Adipocyte (in vitro differentiated cells): ENCODE measurements at regions not wholly inside any gene's neighbourhood (a gene's known extent, or its start where the extent isn't known, plus 50 kb on each side); places are given as distances from the start of the nearest gene placed in this dataset.

ENCODE experiments used
- DNase-seq: peaks from one replicate; pipeline ENCODE4 v3.0.0-alpha.2; 2015; ENCODE audit warnings: low read depth
- H3K27me3 ChIP-seq: replicated peaks from 2 replicates; pipeline ENCODE4 v1.7.0; 2013; ENCODE audit warnings: mild to moderate bottlenecking, low read length, moderate library complexity; ENCODE audit not compliant: control insufficient read depth, insufficient read depth
- H3K36me3 ChIP-seq: 2 replicates; pipeline ENCODE4 v1.7.0; 2013; ENCODE audit warnings: low read length, mild to moderate bottlenecking, moderate library complexity; ENCODE audit not compliant: control insufficient read depth, insufficient read depth, severe bottlenecking
- H3K4me1 ChIP-seq: 2 replicates; pipeline ENCODE4 v1.7.0; 2013; ENCODE audit warnings: mild to moderate bottlenecking, low read length, moderate library complexity; ENCODE audit not compliant: control insufficient read depth, insufficient read depth
- H3K4me3 ChIP-seq: 2 replicates; pipeline ENCODE4 v1.7.0; 2013; ENCODE audit warnings: mild to moderate bottlenecking, low read length, moderate library complexity
- H3K9ac ChIP-seq: 2 replicates; pipeline ENCODE4 v1.7.0; 2013; ENCODE audit warnings: mild to moderate bottlenecking, low read length, moderate library complexity
- H3K9me3 ChIP-seq: 2 replicates; pipeline ENCODE4 v1.7.0; 2013; ENCODE audit warnings: mild to moderate bottlenecking, low read length, moderate library complexity; ENCODE audit not compliant: control insufficient read depth

DNA sequence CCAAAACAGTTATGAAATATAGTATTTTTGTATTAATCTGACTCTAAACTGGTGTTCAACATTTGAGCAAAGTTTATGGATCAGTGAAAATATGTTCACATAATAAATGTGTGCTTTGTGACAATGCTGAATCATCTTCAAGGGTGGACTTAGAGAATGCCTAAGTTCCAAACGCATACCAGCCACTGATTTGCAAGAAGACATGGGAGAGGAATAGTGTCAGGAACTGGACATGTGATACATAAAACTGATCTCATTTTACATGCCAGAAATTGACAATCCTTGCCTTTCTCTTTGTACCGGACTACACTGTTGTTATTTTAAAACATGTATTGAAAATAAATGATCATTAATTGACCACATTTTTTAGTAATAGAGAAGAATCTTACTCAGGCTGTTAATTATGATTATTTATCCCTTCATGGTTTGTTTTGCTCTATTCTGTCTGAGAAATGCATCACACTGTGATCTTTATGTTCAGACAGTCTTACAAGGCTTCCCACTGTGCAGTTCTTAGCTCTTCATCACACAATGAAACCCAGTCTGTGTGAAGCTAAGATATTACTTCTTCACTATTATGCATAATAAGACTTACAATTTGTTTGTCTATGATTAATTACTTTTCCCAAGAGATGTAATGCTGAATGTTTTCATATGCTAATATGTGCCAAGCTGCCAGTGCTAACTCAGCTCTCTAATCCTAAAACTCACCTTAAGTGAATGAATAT is 1180.6 kb upstream of the CDH8 start:
- no peak overlapping the region for H3K4me3 ChIP-seq

DNA sequence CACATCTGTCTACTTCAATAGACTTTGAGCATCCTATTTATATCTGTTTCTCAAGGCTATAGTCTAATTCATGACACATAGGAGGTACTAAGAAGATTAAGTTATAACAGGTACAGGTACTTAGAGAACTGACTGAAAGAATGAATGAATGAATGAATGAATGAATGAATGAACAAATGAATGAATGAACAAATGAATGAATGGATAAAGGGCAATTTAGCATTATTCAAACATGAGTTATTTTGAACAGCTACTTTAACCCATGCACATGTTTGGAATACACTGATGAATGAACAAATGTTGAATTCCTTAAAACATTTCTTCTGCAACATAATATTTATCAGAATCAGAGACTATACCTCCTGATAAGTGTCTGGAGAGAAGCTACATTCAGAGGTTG is 1165.6 kb upstream of the CDH8 start:
- no peaks in the 10 kb centered on the region for H3K36me3 ChIP-seq
- H3K4me1 ChIP-seq = no peaks in the 10 kb centered on the region
- no peak overlapping the region for H3K4me3 ChIP-seq
- H3K9ac ChIP-seq = no peak overlapping the region
- H3K9me3 ChIP-seq = no peaks in the 10 kb centered on the region
- no peak for DNase-seq
- no peaks in the 10 kb centered on the region for H3K27me3 ChIP-seq

More for the DNA sequence above, 1180.6 kb upstream of the CDH8 start:
- Histone ChIP-seq H3K4me1 (no peaks in the 10 kb centered on the region), H3K27me3 (no peaks in the 10 kb centered on the region), H3K9ac (no peak overlapping the region), H3K36me3 (no peaks in the 10 kb centered on the region), H3K9me3 (no peaks in the 10 kb centered on the region)
- DNase-seq = no peak

DNA sequence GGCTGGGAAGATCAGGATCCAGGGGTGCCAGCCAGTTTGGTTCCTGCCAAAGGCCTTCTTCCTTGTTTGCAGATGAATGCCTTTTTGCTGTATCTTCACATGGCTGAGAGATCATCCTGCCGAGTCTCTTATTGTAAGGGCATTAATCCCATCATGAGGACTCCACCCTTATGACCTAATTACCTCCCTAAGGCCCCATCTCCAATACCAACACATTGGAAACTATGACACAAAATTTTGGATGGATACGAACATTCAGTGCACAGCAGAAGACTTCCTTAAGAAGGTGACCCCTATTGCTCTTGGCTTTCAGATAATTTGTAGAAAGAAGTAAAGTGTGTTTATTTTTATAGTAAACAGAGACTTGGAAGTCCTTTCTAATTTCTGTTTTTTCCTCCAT is 1164.7 kb upstream of the CDH8 start:
- DNase-seq = no peak
- no peak overlapping the region for H3K9ac ChIP-seq
- H3K4me1 ChIP-seq = no peaks in the 10 kb centered on the region
- H3K4me3 ChIP-seq = no peak overlapping the region
- H3K36me3 ChIP-seq = no peaks in the 10 kb centered on the region
- H3K27me3 ChIP-seq = no peaks in the 10 kb centered on the region
- no peaks in the 10 kb centered on the region for H3K9me3 ChIP-seq

DNA sequence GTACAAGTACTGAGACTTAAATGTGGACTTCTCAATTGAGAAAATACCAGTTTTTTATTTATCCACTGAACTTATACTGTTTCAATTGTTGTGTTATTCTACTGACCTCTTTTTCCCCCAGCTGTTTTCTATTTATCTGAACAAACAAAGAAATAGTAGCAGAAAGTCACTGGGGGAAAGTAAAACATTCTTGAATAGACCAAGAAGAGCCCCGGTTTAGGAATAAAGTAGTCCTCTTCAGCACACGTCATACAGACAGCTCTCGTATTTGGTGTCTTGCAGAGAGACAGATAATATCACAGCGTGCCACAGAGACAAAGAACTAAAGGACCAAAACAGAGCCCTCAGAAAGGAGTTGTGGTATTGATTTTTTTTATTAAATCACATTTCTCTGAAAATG is 1159.1 kb upstream of the CDH8 start:
- Histone ChIP-seq H3K9me3 (no peaks in the 10 kb centered on the region), H3K27me3 (no peaks in the 10 kb centered on the region), H3K4me3 (no peak overlapping the region), H3K4me1 (no peaks in the 10 kb centered on the region), H3K36me3 (no peaks in the 10 kb centered on the region), H3K9ac (no peak overlapping the region)
- DNase-seq = no peak

DNA sequence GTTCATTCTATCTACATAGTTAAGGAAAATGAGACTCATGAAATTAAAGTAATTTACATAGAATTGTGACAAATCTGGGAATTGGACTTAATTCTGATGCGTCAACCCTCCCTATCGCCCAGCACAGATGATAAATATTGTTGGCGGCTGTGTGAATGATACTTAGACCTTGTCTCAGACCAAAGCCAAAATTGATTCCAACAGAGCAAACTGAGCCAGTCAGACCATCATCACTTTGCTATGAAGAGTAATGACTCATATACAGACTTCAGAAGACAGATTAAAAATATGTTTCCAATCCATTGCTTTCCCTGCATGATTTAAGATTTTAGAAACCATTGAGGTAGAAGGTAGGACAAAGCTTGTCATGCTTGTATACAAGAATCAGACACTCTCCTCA is 1156.7 kb upstream of the CDH8 start:
- Histone ChIP-seq H3K9me3 (no peaks in the 10 kb centered on the region), H3K36me3 (no peaks in the 10 kb centered on the region), H3K4me3 (no peak overlapping the region), H3K27me3 (no peaks in the 10 kb centered on the region), H3K4me1 (no peaks in the 10 kb centered on the region), H3K9ac (no peak overlapping the region)
- no peak for DNase-seq

DNA sequence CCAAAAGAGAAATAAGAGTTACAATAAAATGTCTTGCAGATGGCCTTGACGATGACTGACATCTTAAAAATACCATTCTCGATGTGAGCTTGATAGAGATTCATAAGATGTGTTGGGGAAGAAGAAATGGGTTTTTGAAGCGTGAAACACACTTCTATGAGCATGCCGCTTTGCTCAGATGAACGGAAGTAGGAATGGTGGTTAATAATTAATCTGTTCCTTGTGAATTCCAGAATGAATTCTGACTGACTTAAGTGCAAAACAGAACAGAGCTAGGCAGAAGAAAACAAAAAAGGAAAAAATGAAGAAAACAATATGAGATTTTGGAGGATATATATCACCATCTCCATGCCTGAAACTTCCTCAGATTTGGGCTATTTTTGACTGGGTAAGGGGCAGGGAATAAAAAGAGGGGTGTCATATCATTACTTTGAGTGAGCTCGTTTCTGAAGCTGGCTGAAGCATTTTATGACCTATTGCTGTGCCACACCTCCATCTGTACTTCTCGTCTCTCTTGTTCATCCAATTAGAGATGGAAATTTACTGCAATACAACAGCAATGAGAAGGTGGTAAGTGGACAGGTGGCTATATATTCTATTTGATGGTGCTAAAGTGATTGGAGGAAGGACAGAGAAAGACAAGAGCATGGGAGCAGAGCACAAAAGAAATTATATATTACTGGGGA is 1152.0 kb upstream of the CDH8 start:
- Histone ChIP-seq H3K4me3 (no peak overlapping the region), H3K4me1 (no peaks in the 10 kb centered on the region), H3K27me3 (no peaks in the 10 kb centered on the region), H3K9me3 (no peaks in the 10 kb centered on the region), H3K36me3 (no peaks in the 10 kb centered on the region), H3K9ac (no peak overlapping the region)
- no peak for DNase-seq

DNA sequence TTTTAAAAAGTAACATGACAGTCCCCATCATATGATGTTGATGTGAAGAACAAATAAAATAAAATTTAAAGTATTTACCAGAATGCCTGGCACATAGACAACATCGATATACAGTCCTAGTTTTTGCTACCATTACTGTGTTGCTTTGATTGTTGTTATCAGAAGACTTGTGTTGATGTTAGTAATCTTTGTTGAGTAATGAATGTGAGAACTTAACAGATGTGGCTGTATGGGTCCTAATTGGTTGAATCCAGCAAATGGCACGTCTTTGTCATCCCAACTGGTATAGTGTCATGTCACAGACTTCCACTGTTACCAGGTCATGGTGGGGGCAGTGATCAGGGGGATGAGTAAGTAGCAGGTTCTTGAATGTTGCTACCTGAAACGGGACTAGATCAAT is 1151.4 kb upstream of the CDH8 start:
- H3K36me3 ChIP-seq = no peaks in the 10 kb centered on the region
- H3K27me3 ChIP-seq = no peaks in the 10 kb centered on the region
- DNase-seq = no peak
- no peak overlapping the region for H3K4me3 ChIP-seq
- H3K9ac ChIP-seq = no peak overlapping the region
- no peaks in the 10 kb centered on the region for H3K9me3 ChIP-seq
- H3K4me1 ChIP-seq = no peaks in the 10 kb centered on the region

DNA sequence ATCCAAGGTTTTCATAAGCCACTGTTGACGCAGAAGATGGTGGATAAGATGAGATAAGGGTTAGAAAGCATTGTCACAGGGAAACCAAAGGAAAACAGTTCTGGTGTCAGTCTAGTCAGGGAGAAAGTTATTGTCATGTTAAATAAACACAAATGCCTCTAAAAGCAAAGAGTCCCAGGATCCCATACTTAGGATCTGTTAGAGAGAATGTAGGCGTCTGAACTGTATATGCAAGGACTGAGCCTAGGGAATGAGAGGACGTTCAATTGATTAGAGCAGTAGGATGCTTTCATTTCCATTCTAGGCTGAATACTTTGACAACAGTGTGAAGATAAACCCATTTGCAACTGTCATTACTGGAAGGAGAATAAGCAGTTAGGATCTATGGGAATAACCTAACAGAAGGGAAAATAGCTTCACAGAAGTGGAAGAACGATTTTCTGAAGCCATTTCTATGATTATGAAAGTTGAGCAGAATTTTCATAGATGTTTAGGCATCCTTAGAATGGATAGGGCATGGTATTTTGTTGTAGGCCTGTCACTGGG is 1149.1 kb upstream of the CDH8 start:
- no peaks in the 10 kb centered on the region for H3K36me3 ChIP-seq
- no peak for DNase-seq
- no peak overlapping the region for H3K9ac ChIP-seq
- no peaks in the 10 kb centered on the region for H3K4me1 ChIP-seq
- H3K9me3 ChIP-seq = no peaks in the 10 kb centered on the region
- H3K4me3 ChIP-seq = no peak overlapping the region
- no peaks in the 10 kb centered on the region for H3K27me3 ChIP-seq

DNA sequence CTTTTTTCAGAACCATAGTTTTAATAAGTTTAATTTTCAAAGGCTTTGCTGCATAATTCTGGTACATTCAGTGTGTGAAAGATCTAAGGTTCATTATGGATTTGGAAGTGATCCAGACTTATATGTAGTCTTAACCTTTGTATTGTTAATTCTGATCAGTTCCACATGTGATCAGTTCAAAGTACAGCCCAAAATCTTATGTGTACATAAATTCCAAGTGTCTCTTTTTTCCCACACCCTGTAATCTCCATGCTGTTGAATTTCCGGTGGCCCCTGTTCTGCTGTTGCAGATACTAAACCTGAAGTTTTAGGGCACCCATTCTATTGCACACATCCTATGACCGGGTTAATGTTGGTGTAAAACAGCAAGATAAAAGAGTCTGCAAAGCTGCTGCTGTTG is 1147.5 kb upstream of the CDH8 start:
- no peak overlapping the region for H3K4me3 ChIP-seq
- DNase-seq = no peak
- no peak overlapping the region for H3K9ac ChIP-seq
- no peaks in the 10 kb centered on the region for H3K36me3 ChIP-seq
- H3K4me1 ChIP-seq = no peaks in the 10 kb centered on the region
- no peaks in the 10 kb centered on the region for H3K9me3 ChIP-seq
- H3K27me3 ChIP-seq = no peaks in the 10 kb centered on the region

DNA sequence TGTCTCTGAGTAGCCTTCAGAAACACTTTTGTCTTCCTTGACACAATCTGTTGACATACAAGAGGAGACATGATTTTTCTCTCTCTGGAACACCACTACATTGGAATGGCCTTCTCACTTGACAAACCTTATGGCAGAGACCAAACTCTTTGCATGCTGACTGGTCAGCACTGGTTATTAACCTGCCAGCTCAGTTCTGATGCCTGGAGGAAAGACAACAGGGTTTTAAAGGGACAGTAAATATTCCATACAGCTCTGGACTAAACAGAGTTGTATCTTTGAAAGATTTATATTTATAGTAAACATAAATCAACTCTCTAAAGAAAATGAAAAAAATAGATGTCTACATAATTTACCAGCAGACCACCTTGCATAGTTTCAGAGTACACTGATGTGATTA is 1139.1 kb upstream of the CDH8 start:
- Histone ChIP-seq H3K36me3 (no peaks in the 10 kb centered on the region), H3K9ac (no peak overlapping the region), H3K9me3 (peaks cover 3% of the 10 kb centered on the region), H3K4me3 (no peak overlapping the region), H3K4me1 (no peaks in the 10 kb centered on the region), H3K27me3 (no peaks in the 10 kb centered on the region)
- DNase-seq = no peak

DNA sequence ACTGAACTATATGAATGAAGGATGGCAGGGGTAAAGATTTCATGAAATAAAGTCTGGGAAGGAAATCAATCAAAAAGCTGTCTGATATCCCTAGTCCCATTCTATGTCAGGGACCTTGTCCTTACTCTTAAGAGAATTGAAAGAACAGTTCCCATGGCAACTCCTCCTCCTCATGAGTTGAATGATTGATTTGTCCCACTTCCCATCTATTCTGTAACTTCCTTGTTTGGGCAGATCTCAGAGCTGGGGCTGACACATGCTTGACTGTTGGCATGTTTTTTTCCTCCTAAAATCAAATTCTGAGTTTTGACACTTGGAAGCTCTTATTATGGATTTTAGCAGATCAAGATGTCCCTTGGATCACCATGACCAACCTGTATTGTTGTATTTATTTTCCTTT is 1138.6 kb upstream of the CDH8 start:
- Histone ChIP-seq H3K27me3 (no peaks in the 10 kb centered on the region), H3K9ac (no peak overlapping the region), H3K9me3 (peaks cover 3% of the 10 kb centered on the region), H3K4me3 (no peak overlapping the region), H3K4me1 (no peaks in the 10 kb centered on the region), H3K36me3 (no peaks in the 10 kb centered on the region)
- no peak for DNase-seq
